NCI-H2107 treated with DMSO at 0.1 percent for 48 hours (cell line): ENCODE measurements at regions not wholly inside any gene's neighbourhood (a gene's known extent, or its start where the extent isn't known, plus 50 kb on each side); places are given as distances from the start of the nearest gene placed in this dataset.
"Not testable (repeated sequence)": the region's sequence is repeated elsewhere in the genome, so short reads cannot be mapped to it uniquely, and the experiment has no call there.

ENCODE experiments used
- DNase-seq: peaks from one replicate; lab custom pipeline; 2025; ENCODE audit not compliant: unreplicated experiment; lab: John Stamatoyannopoulos, UW

GRCh38 chr16:72464052-72464451 lies 292.1 kb upstream of the PMFBP1 start:
- DNase-seq: no peak

GRCh38 chr16:72458035-72458434 lies 286.1 kb upstream of the PMFBP1 start:
- DNase-seq: no peak

- no peak for DNase-seq
These were observed 285.4 kb upstream of the PMFBP1 start for GRCh38 chr16:72457243-72457940.

GRCh38 chr16:72455743-72456659 lies 284.0 kb upstream of the PMFBP1 start:
- peak; percentile 69 for DNase-seq

- DNase-seq: not testable (repeated sequence)
These were observed 281.9 kb upstream of the PMFBP1 start for GRCh38 chr16:72453856-72454255.

- no peak for DNase-seq
These were observed 272.7 kb upstream of the PMFBP1 start for GRCh38 chr16:72444696-72445095.

- DNase-seq: no peak
These were observed 271.9 kb upstream of the PMFBP1 start for GRCh38 chr16:72443809-72444208.

- no peak for DNase-seq
These were observed 270.6 kb upstream of the PMFBP1 start for GRCh38 chr16:72442385-72443158.

GRCh38 chr16:72437891-72438290 lies 265.9 kb upstream of the PMFBP1 start:
- DNase-seq: no peak

- no peak for DNase-seq
These were observed 262.2 kb upstream of the PMFBP1 start for GRCh38 chr16:72434159-72434558.

GRCh38 chr16:72430121-72430520 lies 258.2 kb upstream of the PMFBP1 start:
- DNase-seq: no peak

- no peak for DNase-seq
These were observed 257.7 kb upstream of the PMFBP1 start for GRCh38 chr16:72429671-72430081.

- DNase-seq: no peak
These were observed 256.9 kb upstream of the PMFBP1 start for GRCh38 chr16:72428681-72429376.

GRCh38 chr16:72427783-72428331 lies 255.9 kb upstream of the PMFBP1 start:
- no peak for DNase-seq

- no peak for DNase-seq
These were observed 255.3 kb upstream of the PMFBP1 start for GRCh38 chr16:72427051-72427782.

- no peak for DNase-seq
These were observed 254.4 kb upstream of the PMFBP1 start for GRCh38 chr16:72426386-72426785.

- DNase-seq: no peak
These were observed 253.8 kb upstream of the PMFBP1 start for GRCh38 chr16:72425571-72426341.

GRCh38 chr16:72424757-72425156 lies 252.8 kb upstream of the PMFBP1 start:
- no peak for DNase-seq

GRCh38 chr16:72422308-72422897 lies 250.4 kb upstream of the PMFBP1 start:
- no peak for DNase-seq
